LNCAP (cell line): ENCODE measurements at regions not wholly inside any gene's neighbourhood (a gene's known extent, or its start where the extent isn't known, plus 50 kb on each side); places are given as distances from the start of the nearest gene placed in this dataset.

Source experiments
- TF ChIP-seq, protein P1 (sequence below): fragments of 450-650 bp; IDR thresholded peaks from 2 replicates; pipeline ENCODE4 v1.5.1; 2017; ENCODE audit warnings: mild to moderate bottlenecking

DNA sequence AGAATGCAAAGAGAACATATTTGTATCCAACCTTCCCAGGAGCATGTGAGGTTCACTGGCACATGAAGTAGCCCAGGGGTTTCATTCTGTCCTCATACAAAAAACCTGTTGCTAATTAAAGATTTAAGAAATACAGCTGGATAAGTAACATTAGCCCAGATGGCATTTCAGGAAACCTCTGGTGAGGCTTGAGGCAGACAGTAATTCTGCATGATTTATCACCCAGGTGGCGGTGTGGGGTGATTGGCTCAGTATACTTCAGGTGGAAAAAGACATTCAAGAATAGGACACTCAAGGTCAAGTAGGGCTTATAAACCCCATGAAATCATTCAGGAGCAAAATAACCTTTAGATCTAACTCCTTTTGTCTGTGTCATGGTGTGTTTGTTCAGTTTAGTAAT is 237.4 kb downstream of the RNF144A start:
- TF ChIP-seq, protein P1, sequence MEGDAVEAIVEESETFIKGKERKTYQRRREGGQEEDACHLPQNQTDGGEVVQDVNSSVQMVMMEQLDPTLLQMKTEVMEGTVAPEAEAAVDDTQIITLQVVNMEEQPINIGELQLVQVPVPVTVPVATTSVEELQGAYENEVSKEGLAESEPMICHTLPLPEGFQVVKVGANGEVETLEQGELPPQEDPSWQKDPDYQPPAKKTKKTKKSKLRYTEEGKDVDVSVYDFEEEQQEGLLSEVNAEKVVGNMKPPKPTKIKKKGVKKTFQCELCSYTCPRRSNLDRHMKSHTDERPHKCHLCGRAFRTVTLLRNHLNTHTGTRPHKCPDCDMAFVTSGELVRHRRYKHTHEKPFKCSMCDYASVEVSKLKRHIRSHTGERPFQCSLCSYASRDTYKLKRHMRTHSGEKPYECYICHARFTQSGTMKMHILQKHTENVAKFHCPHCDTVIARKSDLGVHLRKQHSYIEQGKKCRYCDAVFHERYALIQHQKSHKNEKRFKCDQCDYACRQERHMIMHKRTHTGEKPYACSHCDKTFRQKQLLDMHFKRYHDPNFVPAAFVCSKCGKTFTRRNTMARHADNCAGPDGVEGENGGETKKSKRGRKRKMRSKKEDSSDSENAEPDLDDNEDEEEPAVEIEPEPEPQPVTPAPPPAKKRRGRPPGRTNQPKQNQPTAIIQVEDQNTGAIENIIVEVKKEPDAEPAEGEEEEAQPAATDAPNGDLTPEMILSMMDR, result no peak

DNA sequence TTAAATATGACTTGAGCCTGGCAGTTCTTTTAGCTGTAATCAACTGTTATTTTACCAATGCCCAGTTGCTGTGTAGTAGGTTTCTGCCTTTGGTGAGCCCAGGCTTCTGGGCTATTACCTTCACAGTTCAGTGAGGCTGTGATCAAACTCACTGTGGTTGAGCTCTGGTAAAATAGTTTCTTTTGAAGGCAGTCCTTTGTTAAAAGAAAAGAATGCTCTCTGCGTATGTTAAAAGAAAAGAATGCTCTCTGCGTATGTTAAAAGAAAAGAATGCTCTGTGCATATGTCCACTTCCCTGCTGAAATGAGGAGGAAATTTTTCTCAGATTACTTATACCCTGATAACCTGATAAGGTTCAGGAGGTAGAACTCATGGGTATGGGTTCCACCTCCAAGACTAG is 244.3 kb downstream of the RNF144A start:
- TF ChIP-seq, protein P1, result no peak

DNA sequence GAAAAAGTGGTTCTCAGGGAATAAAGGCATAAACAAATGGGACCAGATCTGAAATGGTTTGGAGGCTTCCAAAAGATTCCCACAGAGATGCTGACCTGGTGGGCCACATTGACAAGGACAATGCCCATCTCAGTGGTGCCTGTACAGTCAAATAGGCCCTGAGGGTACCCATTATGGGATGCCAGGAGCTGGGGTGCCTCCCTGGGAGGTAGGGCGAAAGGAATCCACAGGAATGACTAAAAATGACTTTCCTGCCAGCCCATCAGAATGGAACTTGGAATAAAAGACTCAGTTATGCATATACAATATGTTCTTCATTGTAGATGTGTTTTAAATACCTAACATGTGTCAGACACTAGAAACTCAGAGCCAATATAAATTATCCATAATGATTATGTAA is 248.5 kb downstream of the RNF144A start:
- TF ChIP-seq, protein P1, result no peak

DNA sequence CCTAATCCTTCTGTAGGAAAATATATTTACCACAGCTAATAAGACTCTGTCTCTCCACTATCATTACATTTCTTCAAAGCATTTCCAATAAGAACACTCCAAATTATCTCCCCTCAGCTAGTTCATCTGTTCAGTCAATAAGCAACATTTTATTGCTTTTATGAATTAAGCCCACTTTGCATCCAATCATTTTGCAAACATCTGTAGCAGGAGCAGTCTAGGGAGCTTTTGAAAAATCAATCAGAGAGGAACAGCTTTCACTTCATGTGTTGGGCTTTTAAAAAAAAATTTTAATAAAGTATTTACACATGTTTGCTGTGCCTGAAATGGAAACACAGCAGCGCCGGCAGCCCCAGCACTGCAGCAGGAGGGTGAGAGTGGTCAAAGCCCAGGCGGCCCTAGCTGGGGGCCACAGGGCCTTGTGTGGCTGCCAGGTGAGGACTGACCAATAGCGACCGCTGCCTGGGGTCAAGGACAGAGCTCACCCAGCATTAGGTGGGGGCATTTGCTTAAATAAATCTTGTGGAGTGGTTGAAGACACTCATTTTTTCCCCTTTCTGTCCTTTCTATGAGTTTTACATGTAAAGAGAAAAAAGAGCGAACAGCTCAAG is 250.7 kb downstream of the RNF144A start:
- TF ChIP-seq, protein P1, result no peak

DNA sequence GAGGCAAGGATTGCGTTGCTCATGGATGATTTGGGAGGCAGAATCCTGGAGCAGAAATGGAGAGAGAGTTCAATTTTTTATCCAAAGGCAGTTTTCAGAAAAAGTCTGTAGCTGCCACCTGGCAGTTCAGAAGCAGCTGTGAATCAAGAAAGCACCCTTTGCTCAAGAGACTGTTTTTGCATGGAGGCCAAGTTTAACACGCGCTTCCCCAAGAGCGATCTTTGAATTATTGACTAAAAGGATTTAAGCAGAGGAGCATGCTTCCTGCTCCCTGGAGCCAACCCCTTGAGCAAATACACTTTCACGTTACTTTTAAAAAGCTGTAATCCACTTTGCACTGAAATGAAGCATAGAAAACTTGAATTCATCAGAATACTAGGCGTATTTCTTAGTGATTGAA is 252.4 kb downstream of the RNF144A start:
- TF ChIP-seq, protein P1, result no peak

DNA sequence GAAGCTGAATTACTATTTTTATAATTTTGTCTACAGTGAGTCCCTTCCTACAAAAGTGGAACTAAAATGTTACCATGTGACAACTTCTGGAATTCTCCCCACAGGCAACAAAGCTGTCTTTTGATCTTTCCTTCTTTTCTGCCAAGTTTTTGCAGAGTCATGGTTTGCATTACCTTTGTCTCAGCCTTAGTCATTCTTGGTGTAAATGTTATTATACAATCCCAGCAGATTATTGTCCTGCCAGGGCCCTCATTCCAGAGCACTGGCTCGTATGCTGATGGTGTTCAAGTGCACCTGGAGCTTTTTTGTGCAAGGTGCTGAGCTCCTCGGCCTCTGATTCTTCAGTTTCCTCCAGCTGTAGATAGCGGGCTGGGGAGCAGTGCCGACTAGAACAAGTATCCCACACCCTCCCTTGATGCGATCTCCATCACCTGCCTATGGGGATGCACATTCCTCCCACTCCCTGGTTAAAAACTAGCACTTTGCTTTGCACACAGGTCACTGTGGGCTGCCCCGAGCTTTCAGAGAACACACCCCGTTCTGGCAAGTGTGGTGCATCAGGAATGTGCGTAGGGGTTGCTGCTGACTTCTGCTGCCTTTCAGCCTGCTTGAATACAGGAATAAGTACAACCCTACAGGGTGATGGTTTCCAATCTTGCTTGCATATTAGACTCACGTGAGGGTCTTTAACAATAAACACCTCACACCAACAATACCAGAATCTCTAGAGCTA is 263.6 kb downstream of the RNF144A start:
- TF ChIP-seq, protein P1, result no peak

DNA sequence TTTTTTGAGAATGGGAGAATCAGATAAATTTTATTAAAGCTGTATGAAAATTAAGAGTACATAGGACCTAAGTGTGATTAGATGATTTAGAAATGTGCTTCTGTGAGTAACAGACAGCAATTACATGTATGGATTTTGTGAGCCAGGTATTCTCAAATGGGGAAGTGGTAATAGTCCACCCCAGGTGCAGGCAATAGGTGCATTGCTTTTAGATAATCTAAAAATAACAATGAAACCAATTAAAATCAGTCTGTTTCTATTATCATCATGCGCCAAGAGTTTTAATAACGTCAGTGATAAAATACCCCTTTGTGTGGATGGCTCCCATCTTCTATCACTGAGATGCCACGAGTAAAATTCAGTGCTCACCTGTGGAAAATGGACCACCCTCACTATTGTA is 265.3 kb downstream of the RNF144A start:
- TF ChIP-seq, protein P1, result no peak

DNA sequence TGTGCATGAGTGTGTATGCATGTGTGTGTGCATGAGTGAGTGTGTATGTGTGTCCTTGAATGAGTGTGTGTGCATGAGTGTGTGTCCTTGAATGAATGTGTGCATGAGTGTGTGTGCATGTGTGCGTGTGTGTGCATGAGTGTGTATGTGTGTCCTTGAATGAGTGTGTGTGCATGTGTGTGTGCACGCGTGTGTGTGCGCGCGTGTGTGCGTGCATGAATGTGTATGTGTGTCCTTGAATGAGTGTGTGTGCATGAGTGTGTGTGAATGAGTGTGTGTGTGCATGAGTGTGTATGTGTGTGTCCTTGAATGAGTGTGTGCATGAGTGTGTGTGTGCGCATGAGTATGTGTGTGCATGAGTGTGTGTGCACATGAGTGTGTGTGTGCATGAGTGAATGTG is 271.9 kb downstream of the RNF144A start:
- TF ChIP-seq, protein P1, result no peak
